HG02759 (cell line): ENCODE measurements at regions not wholly inside any gene's neighbourhood (a gene's known extent, or its start where the extent isn't known, plus 50 kb on each side); places are given as distances from the start of the nearest gene placed in this dataset.
"Not testable (repeated sequence)": the region's sequence is repeated elsewhere in the genome, so short reads cannot be mapped to it uniquely, and the experiment has no call there.

Source experiments
- ATAC-seq: cut with Tn5 transposase; IDR thresholded peaks from one replicate; pipeline ENCODE4 v1.9.1; 2021; ENCODE audit warnings: mild to moderate bottlenecking, moderate library complexity; ENCODE audit not compliant: unreplicated experiment

GRCh38 chr2:91520972-91521535 is 2829.6 kb downstream of the RPIA start:
- ATAC-seq: not testable (repeated sequence)

DNA sequence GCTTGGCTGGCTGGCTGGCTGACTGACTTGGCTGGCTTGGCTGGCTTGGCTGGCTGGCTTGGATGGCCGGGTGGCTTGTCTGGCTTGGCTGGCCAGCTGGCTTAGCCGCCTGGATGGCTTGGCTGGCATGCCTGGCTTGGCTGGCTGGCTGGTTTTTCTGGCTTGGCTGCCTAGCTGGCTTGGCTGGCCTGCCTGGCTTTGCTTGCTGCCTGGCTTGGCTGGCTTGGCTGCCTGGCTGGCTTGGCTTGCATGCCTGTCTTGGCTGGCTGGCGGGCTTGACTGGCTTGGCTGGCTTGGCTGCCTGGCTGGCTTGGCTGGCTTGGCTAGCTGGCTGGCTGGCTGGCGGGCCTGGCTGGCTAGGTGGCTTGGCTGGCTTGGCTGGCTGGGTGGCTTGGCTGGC is 2830.5 kb downstream of the RPIA start:
- not testable (repeated sequence) for ATAC-seq

- not testable (repeated sequence) for ATAC-seq
Observed at GRCh38 chr2:91522877-91523276, 2831.4 kb downstream of the RPIA start.

GRCh38 chr2:91523751-91524150 is 2832.3 kb downstream of the RPIA start:
- ATAC-seq: not testable (repeated sequence)

- ATAC-seq: not testable (repeated sequence)
Observed at GRCh38 chr2:91525587-91525986, 2834.1 kb downstream of the RPIA start.

GRCh38 chr2:91526083-91526482 is 2834.6 kb downstream of the RPIA start:
- not testable (repeated sequence) for ATAC-seq

- not testable (repeated sequence) for ATAC-seq
Observed at GRCh38 chr2:91527056-91527455, 2835.6 kb downstream of the RPIA start.

GRCh38 chr2:91527491-91528031 is 2836.1 kb downstream of the RPIA start:
- not testable (repeated sequence) for ATAC-seq

DNA sequence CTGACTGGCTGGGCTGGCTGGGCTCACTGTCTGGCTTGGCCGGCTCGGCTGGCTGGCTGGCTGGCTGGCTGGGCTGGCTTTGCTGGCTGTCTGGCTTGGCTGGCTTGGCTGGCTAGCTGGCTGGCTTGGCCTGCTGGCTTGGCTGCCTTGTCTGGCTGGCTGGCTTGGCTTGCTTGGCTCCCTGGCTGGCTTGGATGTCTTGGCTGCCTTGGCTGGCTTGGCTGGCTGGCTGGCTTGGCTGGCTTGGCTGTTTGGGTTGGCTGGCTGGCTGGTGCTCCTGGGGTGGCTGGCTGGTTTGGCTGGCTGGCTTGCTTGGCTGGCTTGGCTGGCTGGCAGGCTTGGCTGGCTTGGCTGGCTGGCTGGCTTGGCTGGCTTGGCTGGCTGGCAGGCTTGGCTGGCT is 2836.9 kb downstream of the RPIA start:
- ATAC-seq: not testable (repeated sequence)

- ATAC-seq: not testable (repeated sequence)
Observed at GRCh38 chr2:91536109-91536508, 2844.6 kb downstream of the RPIA start.

GRCh38 chr2:91536549-91537263 is 2845.2 kb downstream of the RPIA start:
- ATAC-seq: not testable (repeated sequence)

DNA sequence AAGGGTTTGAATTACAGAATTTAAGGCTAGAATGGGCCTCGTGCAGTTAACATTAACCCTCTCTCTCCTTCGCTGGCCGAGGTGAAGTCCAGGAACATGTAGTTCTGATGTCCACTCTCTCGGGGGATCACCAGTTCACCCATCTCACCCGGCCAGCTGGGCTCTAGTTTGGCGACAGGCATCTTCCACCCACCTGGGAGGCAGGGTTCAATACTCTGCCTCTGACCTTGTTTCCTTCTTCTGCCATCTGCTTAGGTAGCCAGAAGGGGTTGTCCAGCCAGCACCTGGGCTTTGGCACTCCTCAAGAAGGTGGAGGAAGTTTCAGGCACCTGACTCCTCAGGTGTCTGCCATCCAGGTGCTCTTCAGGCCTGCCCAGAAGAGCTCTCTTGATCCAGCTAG is 2857.8 kb downstream of the RPIA start:
- ATAC-seq: not testable (repeated sequence)

DNA sequence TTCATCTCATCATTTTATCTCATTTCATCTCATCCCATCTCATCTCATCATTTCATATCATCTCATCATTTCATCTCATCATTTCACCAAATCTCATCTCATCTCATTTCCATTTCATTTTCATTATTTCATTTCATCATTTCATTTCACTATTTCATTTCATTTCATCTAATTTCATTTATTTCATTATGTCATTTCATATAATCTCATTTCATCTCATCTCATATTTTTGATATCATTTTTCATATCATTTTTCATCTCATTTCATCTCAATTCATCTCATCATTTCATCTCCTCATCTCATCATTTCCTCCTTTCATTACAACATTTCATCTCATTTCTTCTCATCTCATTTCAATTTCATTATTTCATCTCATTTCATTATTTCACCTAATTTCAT is 2866.8 kb downstream of the RPIA start:
- ATAC-seq: not testable (repeated sequence)

DNA sequence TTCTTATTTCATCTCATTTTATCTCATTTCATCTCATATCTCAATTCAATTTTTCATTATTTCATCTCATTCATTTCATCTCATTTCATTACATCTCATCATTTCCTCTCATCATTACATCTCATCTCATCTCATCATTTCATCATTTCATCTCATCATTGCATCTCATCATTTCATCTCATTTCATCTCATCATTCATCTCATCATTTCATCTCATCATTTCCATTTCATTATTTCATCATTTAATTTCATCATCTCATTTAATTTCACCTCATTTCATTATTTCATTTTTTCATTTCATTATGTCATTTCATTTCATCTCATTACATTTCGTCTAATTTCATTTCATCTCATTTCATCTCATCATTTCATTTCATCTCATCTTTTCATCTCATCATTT is 2867.8 kb downstream of the RPIA start:
- ATAC-seq: not testable (repeated sequence)

DNA sequence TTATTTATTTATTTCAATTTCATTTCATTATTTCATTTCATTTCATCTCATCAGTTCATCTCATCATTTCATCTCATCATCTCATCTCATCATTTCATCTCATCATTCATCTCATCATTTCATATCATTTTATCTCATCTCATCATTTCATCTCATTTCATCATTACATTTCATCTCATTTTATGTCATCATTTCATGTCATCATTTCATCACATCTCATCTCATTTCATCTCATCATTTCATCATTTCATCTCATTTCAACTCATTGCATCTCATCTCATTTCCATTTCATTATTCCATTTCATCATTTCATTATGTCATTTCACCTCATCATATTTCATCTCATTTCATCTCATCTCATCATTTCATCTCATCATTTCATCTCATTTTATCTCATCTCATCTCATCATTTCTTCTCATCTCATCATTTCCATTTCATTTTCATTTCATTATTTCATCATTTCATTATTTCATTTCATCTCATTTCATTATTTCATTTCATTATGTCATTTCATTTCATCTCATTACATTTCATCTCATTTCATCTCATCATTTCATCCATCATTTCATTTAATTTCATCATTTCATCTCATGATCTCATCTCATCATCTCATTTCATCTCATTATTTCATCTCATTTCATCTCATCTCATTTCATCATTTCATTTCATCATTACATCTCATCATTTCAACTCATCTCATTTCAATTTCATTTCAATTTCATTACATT is 2868.6 kb downstream of the RPIA start:
- not testable (repeated sequence) for ATAC-seq

GRCh38 chr2:91562184-91562583 is 2870.7 kb downstream of the RPIA start:
- ATAC-seq: not testable (repeated sequence)

DNA sequence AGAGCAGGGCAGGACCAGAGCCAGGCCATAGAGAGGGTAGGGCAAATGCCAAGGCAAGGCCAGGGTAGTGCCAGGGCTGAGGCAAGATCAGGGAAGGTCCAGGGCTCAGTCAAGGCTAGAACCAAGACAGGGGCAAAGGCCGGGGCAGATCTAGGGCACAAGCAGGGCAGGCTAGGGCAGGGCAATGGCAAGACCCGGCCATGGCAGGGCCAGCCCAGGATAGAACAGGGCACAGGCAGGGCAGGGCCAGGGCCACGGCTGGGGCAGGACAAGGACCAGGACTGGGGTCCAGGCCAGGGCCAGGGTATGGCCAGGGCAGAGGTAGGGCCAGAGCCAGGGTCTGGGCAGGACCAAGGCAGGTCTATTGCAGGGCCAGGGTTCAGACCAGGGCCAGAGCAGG is 2873.2 kb downstream of the RPIA start:
- not testable (repeated sequence) for ATAC-seq

- not testable (repeated sequence) for ATAC-seq
Observed at GRCh38 chr2:91565689-91566430, 2874.4 kb downstream of the RPIA start.

DNA sequence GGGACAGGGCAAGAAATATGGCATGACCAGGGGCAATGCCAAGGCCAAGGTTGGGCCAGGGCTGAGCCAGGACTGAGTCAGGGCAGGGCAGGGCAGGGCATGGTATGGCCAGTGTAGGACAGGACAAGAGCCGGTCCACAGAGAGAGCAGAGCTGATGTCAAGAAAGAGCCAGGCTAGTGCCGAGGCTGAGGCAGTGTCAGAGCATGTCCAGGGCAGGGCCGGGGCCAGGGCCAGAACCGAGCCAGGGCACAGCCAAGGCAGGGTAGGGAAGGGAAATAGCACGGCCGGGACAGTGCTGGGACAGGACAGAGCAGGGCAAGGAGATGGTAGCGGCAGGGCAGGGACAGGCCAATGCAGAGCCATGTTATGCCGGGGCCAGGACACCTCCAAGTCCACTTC is 2875.1 kb downstream of the RPIA start:
- ATAC-seq: not testable (repeated sequence)

- not testable (repeated sequence) for ATAC-seq
Observed at GRCh38 chr2:91567546-91568335, 2876.3 kb downstream of the RPIA start.
